Fibroblast of lung (primary cell): ENCODE measurements at regions not wholly inside any gene's neighbourhood (a gene's known extent, or its start where the extent isn't known, plus 50 kb on each side); places are given as distances from the start of the nearest gene placed in this dataset.

Experiments used
- DNase-seq, 2 donors: peaks; one replicate each; pipeline versions ENCODE4 v3.0.0 to v3.0.0-alpha.2; 2010; ENCODE audit warnings: low read depth in 2 of 2
- H2AFZ ChIP-seq: 2 replicates; pipeline ENCODE4 v1.5.1; 2012; ENCODE audit warnings: low read length, control low read depth, inconsistent platforms
- H3K27ac ChIP-seq: 2 replicates; pipeline ENCODE4 v1.5.1; 2011; ENCODE audit warnings: low read length, control low read depth; ENCODE audit not compliant: insufficient read depth
- H3K27me3 ChIP-seq: 2 replicates; pipeline ENCODE4 v1.5.1; 2011; ENCODE audit warnings: mild to moderate bottlenecking, low read length; ENCODE audit not compliant: control insufficient read depth, insufficient read depth
- H3K36me3 ChIP-seq: 2 replicates; pipeline ENCODE4 v1.5.1; 2011; ENCODE audit warnings: low read length; ENCODE audit not compliant: control insufficient read depth, insufficient read depth
- H3K4me1 ChIP-seq: 2 replicates; pipeline ENCODE4 v1.5.1; 2011; ENCODE audit warnings: low read length; ENCODE audit not compliant: control insufficient read depth, insufficient read depth; ENCODE audit errors: extremely low read depth
- H3K4me2 ChIP-seq: 2 replicates; pipeline ENCODE4 v1.5.1; 2011; ENCODE audit warnings: low read length, control low read depth; ENCODE audit not compliant: insufficient read depth; ENCODE audit errors: extremely low read depth
- H3K4me3 ChIP-seq, 4 experiments: fragments of 200-600 bp in 1 of 4; sonication (generic) in 1 of 4; replicated peaks in 1 of 4; 2 replicates each; pipeline ENCODE4 v1.5.1; 2011 to 2016; ENCODE audit warnings: low read length in 4 of 4, low read depth in 3 of 4, mild to moderate bottlenecking in 3 of 4, control low read depth in 2 of 4, inconsistent platforms in 1 of 4, mixed read lengths in 1 of 4; ENCODE audit not compliant: insufficient read depth in 1 of 4; ENCODE audit errors: control extremely low read depth in 1 of 4
- H3K79me2 ChIP-seq: 2 replicates; pipeline ENCODE4 v1.5.1; 2012; ENCODE audit warnings: mild to moderate bottlenecking, low read length, inconsistent platforms; ENCODE audit not compliant: control insufficient read depth, insufficient read depth
- H3K9ac ChIP-seq: 2 replicates; pipeline ENCODE4 v1.5.1; 2011; ENCODE audit warnings: mild to moderate bottlenecking, low read length, control low read depth; ENCODE audit not compliant: insufficient read depth
- H3K9me3 ChIP-seq: 2 replicates; pipeline ENCODE4 v1.5.1; 2012; ENCODE audit warnings: low read depth, low read length; ENCODE audit not compliant: control insufficient read depth, insufficient read depth
- H4K20me1 ChIP-seq: 2 replicates; pipeline ENCODE4 v1.5.1; 2011; ENCODE audit warnings: low read length; ENCODE audit not compliant: control insufficient read depth, insufficient read depth; ENCODE audit errors: extremely low read depth
- CTCF ChIP-seq, 2 donors: IDR thresholded peaks in 1 of 2; conservative IDR thresholded peaks in 1 of 2; 1 replicate in 1 of 2; 2 replicates in 1 of 2; pipeline ENCODE4 v1.5.1; 2011 to 2012; ENCODE audit warnings: low read length in 2 of 2, control low read depth in 1 of 2, inconsistent platforms in 1 of 2, low read depth in 1 of 2, mild to moderate bottlenecking in 1 of 2
- EZH2 ChIP-seq: IDR thresholded peaks from 2 replicates; pipeline ENCODE4 v1.5.1; 2012; ENCODE audit warnings: low read length, control low read depth, mild to moderate bottlenecking; ENCODE audit errors: missing control alignments

DNA sequence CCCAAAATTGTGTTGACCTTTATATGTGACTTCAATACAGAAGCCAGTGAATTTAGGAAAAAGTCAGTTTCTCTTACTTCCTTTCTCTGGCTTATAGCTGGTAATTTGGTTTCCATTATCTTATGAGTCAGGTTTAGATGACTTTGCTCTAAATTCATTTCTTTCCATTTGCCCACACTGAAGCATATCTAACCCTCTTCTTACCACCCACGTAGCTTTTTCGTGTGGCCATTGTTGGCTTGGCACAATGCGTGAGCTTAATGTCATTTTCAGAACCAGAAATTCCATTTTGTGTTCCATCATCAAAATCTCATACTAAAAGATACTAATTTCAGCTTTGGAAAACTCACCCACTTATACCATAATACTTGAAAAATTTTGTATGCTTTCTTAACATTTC, 271.2 kb downstream of the INHBA start:
- H4K20me1 ChIP-seq, result no peaks in the 10 kb centered on the region
- TF ChIP-seq CTCF (conservative IDR thresholded peaks at IDR 0.05 in 1 of 2, IDR thresholded peaks at IDR 0.05 in 1 of 2; ENCODE audit: low read depth in 1 of 2, low read length in 2 of 2) (no peak), EZH2 (no peak)
- no peaks in the 10 kb centered on the region for H3K79me2 ChIP-seq
- no peak overlapping the region for H3K4me2 ChIP-seq
- H3K9me3 ChIP-seq, result no peaks in the 10 kb centered on the region
- no peaks in the 10 kb centered on the region for H3K36me3 ChIP-seq
- H3K27ac ChIP-seq, result no peak overlapping the region
- H3K27me3 ChIP-seq, result no peaks in the 10 kb centered on the region
- no peak overlapping the region for H3K4me3 ChIP-seq
- H2AFZ ChIP-seq, result no peak overlapping the region
- no peaks in the 10 kb centered on the region for H3K4me1 ChIP-seq
- DNase-seq, result peak in 1 of 2 donors; percentile 15
- H3K9ac ChIP-seq, result no peak overlapping the region

DNA sequence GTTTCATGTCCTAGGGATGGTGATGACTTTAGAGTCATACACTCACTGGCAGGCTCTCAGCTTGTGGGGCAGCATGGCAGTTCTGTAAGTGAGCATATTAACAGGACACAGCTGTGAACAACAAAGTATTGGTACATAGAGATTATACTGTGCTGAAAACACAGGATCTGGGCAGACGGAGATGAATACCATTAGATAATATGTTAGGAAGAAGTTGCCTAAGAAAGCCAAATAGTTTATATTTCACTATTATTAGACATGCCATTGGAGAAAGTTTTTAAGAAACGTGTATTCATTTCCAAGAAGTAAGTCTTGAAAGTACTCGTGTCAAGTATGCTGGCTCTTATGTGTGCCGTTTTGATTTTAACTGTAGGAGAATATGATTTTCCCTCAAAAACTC, 274.5 kb downstream of the INHBA start:
- Histone ChIP-seq H3K4me2 (no peak overlapping the region), H4K20me1 (no peaks in the 10 kb centered on the region), H3K27ac (no peak overlapping the region), H3K9me3 (no peaks in the 10 kb centered on the region), H3K9ac (no peak overlapping the region), H2AFZ (no peak overlapping the region), H3K79me2 (no peaks in the 10 kb centered on the region), H3K4me1 (peaks cover 2% of the 10 kb centered on the region), H3K36me3 (no peaks in the 10 kb centered on the region), H3K27me3 (no peaks in the 10 kb centered on the region), H3K4me3 (no peak overlapping the region)
- TF ChIP-seq EZH2 (no peak), CTCF (conservative IDR thresholded peaks at IDR 0.05 in 1 of 2, IDR thresholded peaks at IDR 0.05 in 1 of 2; ENCODE audit: low read depth in 1 of 2, low read length in 2 of 2) (no peak)
- DNase-seq, result peak in 1 of 2 donors; percentile 38

DNA sequence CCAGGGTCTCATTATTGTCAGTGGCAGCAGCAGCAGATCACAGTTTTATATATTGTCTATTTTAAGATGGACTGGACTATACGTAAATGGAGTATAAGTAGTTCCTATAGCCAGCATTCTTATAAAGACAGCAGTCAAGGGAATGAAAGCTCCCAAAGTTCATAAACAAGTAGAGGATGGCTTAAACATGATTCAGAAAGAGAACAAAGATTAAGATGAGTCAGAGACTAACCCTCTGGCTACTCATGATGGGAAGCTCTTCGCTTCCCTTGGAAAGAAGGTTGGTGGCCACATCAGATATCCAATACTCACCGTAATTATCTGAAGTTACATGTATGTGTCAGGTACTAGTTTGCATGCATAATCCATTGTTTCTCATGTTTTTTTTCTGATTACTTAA, 277.0 kb downstream of the INHBA start:
- no peak overlapping the region for H3K4me2 ChIP-seq
- H3K27me3 ChIP-seq, result no peaks in the 10 kb centered on the region
- H3K9ac ChIP-seq, result no peak overlapping the region
- no peak overlapping the region for H2AFZ ChIP-seq
- peak; percentile 62 to 90 for DNase-seq
- H3K27ac ChIP-seq, result no peak overlapping the region
- no peaks in the 10 kb centered on the region for H4K20me1 ChIP-seq
- peaks cover 2% of the 10 kb centered on the region for H3K4me1 ChIP-seq
- TF ChIP-seq EZH2 (no peak), CTCF (conservative IDR thresholded peaks at IDR 0.05 in 1 of 2, IDR thresholded peaks at IDR 0.05 in 1 of 2; ENCODE audit: low read depth in 1 of 2, low read length in 2 of 2) (no peak)
- no peaks in the 10 kb centered on the region for H3K36me3 ChIP-seq
- H3K79me2 ChIP-seq, result no peaks in the 10 kb centered on the region
- H3K9me3 ChIP-seq, result no peaks in the 10 kb centered on the region
- no peak overlapping the region for H3K4me3 ChIP-seq
